Bronchial epithelial cell (primary cell): ENCODE measurements at regions not wholly inside any gene's neighbourhood (a gene's known extent, or its start where the extent isn't known, plus 50 kb on each side); places are given as distances from the start of the nearest gene placed in this dataset.
"Not testable (repeated sequence)": the region's sequence is repeated elsewhere in the genome, so short reads cannot be mapped to it uniquely, and the experiment has no call there.

Experiments
- DNase-seq: peaks from one replicate; pipeline ENCODE4 v3.0.0-alpha.2; 2010; ENCODE audit warnings: low read depth
- FAIRE-seq: peaks from 2 replicates; lab custom pipeline; 2011; peaks lifted over from hg19 to GRCh38; lab: Jason Lieb, UNC
- H3K27me3 ChIP-seq: 2 replicates; pipeline ENCODE4 v1.5.1; 2011; ENCODE audit warnings: low read length; ENCODE audit not compliant: control insufficient read depth, insufficient read depth
- H3K36me3 ChIP-seq: 2 replicates; pipeline ENCODE4 v1.5.1; 2011; ENCODE audit warnings: low read length; ENCODE audit not compliant: control insufficient read depth, insufficient read depth
- H3K4me3 ChIP-seq: 2 replicates; pipeline ENCODE4 v1.5.1; 2011; ENCODE audit warnings: mild to moderate bottlenecking, low read depth, low read length, control low read depth
- TF ChIP-seq, protein P1 (sequence below): IDR thresholded peaks from 2 replicates; pipeline ENCODE4 v1.5.1; 2011; ENCODE audit warnings: mild to moderate bottlenecking, moderate library complexity, low read length, control low read depth, inconsistent platforms; ENCODE audit not compliant: insufficient read depth, severe bottlenecking

GRCh38 chr3:153785901-153786300 lies 335.3 kb upstream of the ARHGEF26 start:
- Histone ChIP-seq H3K27me3 (no peaks in the 10 kb centered on the region), H3K36me3 (no peaks in the 10 kb centered on the region), H3K4me3 (no peak overlapping the region)
- no peak for FAIRE-seq
- TF ChIP-seq, protein P1, sequence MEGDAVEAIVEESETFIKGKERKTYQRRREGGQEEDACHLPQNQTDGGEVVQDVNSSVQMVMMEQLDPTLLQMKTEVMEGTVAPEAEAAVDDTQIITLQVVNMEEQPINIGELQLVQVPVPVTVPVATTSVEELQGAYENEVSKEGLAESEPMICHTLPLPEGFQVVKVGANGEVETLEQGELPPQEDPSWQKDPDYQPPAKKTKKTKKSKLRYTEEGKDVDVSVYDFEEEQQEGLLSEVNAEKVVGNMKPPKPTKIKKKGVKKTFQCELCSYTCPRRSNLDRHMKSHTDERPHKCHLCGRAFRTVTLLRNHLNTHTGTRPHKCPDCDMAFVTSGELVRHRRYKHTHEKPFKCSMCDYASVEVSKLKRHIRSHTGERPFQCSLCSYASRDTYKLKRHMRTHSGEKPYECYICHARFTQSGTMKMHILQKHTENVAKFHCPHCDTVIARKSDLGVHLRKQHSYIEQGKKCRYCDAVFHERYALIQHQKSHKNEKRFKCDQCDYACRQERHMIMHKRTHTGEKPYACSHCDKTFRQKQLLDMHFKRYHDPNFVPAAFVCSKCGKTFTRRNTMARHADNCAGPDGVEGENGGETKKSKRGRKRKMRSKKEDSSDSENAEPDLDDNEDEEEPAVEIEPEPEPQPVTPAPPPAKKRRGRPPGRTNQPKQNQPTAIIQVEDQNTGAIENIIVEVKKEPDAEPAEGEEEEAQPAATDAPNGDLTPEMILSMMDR: no peak
- DNase-seq: peak; percentile 8

- DNase-seq (no peak), FAIRE-seq (peak; percentile 7)
- TF ChIP-seq, protein P1: no peak
- Histone ChIP-seq H3K36me3 (no peaks in the 10 kb centered on the region), H3K4me3 (no peak overlapping the region), H3K27me3 (no peaks in the 10 kb centered on the region)
Observed at GRCh38 chr3:153789380-153789779, 331.8 kb upstream of the ARHGEF26 start.

- DNase-seq, H3K27me3 ChIP-seq, H3K4me3 ChIP-seq, FAIRE-seq, H3K36me3 ChIP-seq: not testable (repeated sequence)
Observed at GRCh38 chr3:153797056-153797455, 324.1 kb upstream of the ARHGEF26 start.

DNA sequence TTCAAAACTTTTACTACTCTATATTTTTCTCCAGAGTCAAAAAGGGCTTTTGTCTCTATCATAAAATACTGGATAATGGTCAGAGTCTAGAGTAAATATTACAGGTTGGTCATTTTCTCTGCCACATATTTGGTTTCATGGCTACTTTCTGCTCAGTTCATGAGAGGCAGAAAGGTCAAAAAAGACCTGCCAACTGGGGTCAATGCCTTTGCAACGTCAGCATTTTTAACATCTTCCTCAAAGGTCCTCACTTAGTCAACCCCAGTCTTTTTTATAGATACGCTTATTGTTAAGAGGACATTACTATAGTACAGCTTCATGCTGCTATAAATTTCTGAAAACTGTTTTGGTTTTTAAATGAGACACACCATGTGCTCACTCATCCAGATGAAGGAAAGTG lies 312.1 kb upstream of the ARHGEF26 start:
- TF ChIP-seq, protein P1: no peak
- DNase-seq: no peak
- Histone ChIP-seq H3K36me3 (no peaks in the 10 kb centered on the region), H3K27me3 (no peaks in the 10 kb centered on the region), H3K4me3 (no peak overlapping the region)
- FAIRE-seq: no peak

DNA sequence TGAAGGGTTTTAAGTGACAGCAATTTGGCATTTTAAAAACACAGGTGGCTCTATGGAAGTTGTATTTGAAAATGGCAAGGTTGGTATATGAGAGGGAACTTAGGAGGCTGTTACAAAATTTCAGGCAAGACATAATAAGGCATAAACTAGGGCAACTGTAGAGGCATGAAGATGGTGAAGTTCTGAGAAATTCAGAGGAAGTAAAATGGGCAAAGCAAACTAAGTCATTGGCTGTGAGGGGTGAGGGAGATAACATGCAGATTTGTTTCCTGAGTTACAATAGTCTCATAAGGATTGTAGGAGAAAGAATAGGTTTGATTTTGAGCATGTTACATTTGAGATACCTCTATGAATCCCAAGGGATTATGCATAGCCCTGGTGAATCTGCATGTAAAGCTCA lies 302.9 kb upstream of the ARHGEF26 start:
- TF ChIP-seq, protein P1: no peak
- DNase-seq: no peak
- Histone ChIP-seq H3K4me3 (no peak overlapping the region), H3K36me3 (no peaks in the 10 kb centered on the region), H3K27me3 (no peaks in the 10 kb centered on the region)
- FAIRE-seq: no peak

GRCh38 chr3:153820035-153820434 lies 301.2 kb upstream of the ARHGEF26 start:
- TF ChIP-seq, protein P1: no peak
- FAIRE-seq (no peak), DNase-seq (no peak)
- Histone ChIP-seq H3K27me3 (no peaks in the 10 kb centered on the region), H3K4me3 (no peak overlapping the region), H3K36me3 (no peaks in the 10 kb centered on the region)

DNA sequence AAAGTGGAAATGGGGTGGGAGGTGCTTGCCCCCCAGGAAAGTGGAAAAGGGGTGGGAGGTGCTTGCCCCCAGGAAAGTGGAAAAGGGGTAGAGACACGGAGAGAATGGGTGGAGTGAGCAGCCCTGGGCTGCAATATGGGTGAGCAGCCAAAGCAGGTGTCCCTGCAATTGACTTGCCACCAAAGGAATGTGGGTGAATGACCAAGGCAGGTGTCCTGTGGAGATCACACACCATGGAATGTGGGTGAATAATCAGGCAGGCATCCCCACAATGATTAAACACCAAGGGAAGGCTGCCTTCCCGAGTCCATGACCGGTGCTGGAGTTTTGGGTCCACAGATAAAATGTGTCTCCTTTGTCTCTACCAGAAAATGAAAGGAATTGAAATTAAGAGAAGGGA lies 292.8 kb upstream of the ARHGEF26 start:
- not testable (repeated sequence) for H3K36me3 ChIP-seq, FAIRE-seq, H3K27me3 ChIP-seq, H3K4me3 ChIP-seq
- peak; percentile 38 for DNase-seq
